ENCODE measurements at regions not wholly inside any gene's neighbourhood (a gene's known extent, or its start where the extent isn't known, plus 50 kb on each side); places are given as distances from the start of the nearest gene placed in this dataset.

- no peaks in the 10 kb centered on the region for H3K9me3 ChIP-seq (ENCODE audit: control insufficient read depth in 4 of 4, low read length in 3 of 4)
- H3K27ac ChIP-seq (ENCODE audit: low read depth in 1 of 2, low read length in 2 of 2): no peak overlapping the region
- TF ChIP-seq EGR1 (IDR thresholded peaks at IDR 0.05; ENCODE audit: low read depth in 2 of 2): no peak
- TF ChIP-seq JUND (IDR thresholded peaks at IDR 0.05): no peak
- TF ChIP-seq MAX (IDR thresholded peaks at IDR 0.05): no peak
- TF ChIP-seq RXRA (IDR thresholded peaks at IDR 0.05): no peak
- no peak for TF ChIP-seq REST (IDR thresholded peaks at IDR 0.05)
- no peak for TF ChIP-seq YY1 (IDR thresholded peaks at IDR 0.05)
- TF ChIP-seq FOXA2 (IDR thresholded peaks at IDR 0.05): no peak
- no peak for TF ChIP-seq FOXA1 (IDR thresholded peaks at IDR 0.05)
- H3K4me3 ChIP-seq (ENCODE audit: low read depth in 1 of 3, low read length in 3 of 3): no peak overlapping the region
- H3K9ac ChIP-seq (ENCODE audit: low read depth in 1 of 2, low read length in 2 of 2): no peak overlapping the region
- no peaks in the 10 kb centered on the region for H3K4me1 ChIP-seq (ENCODE audit: control insufficient read depth in 4 of 4, insufficient read depth in 4 of 4, low read length in 3 of 4)
- 82% methylated on average over 12 of the region's 12 CpGs for WGBS
- no peak for DNase-seq (ENCODE audit: low spot score)
- H3K36me3 ChIP-seq (ENCODE audit: control insufficient read depth in 4 of 4, insufficient read depth in 3 of 4, low read depth in 1 of 4, low read length in 3 of 4): no peaks in the 10 kb centered on the region
- peaks cover 0 to 1% (median 0%) of the 10 kb centered on the region in 4 donors for H3K27me3 ChIP-seq (ENCODE audit: control insufficient read depth in 4 of 4, insufficient read depth in 4 of 4, low read length in 3 of 4)
Measured at GRCh38 chr14:104475256-104475655, 104.3 kb upstream of the C14orf180 start.

GRCh38 chr14:104475802-104476201 is 103.8 kb upstream of the C14orf180 start:
- no peak for DNase-seq (ENCODE audit: low spot score)
- TF ChIP-seq NR2F2 (IDR thresholded peaks at IDR 0.05): no peak
- TF ChIP-seq MAX (IDR thresholded peaks at IDR 0.05): no peak
- no peak for TF ChIP-seq RAD21 (IDR thresholded peaks at IDR 0.05)
- TF ChIP-seq FOXA2 (IDR thresholded peaks at IDR 0.05): no peak
- no peak for TF ChIP-seq ZBTB33 (IDR thresholded peaks at IDR 0.05)
- TF ChIP-seq, protein P1, sequence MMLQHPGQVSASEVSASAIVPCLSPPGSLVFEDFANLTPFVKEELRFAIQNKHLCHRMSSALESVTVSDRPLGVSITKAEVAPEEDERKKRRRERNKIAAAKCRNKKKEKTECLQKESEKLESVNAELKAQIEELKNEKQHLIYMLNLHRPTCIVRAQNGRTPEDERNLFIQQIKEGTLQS (IDR thresholded peaks at IDR 0.05): no peak
- no peak for TF ChIP-seq CTCF (IDR thresholded peaks at IDR 0.05; ENCODE audit: low read depth, low read length, missing input control)
- TF ChIP-seq FOXA1 (IDR thresholded peaks at IDR 0.05): no peak
- TF ChIP-seq REST (IDR thresholded peaks at IDR 0.05): no peak
- no peak for TF ChIP-seq HNF4G (IDR thresholded peaks at IDR 0.05)
- no peak for TF ChIP-seq HNF4A (conservative IDR thresholded peaks at IDR 0.05)
- TF ChIP-seq JUND (IDR thresholded peaks at IDR 0.05): no peak
- TF ChIP-seq TAF1 (conservative IDR thresholded peaks at IDR 0.05): no peak
- no peak for TF ChIP-seq RXRA (IDR thresholded peaks at IDR 0.05)
- TF ChIP-seq EGR1 (IDR thresholded peaks at IDR 0.05; ENCODE audit: low read depth in 2 of 2): no peak
- no peak for TF ChIP-seq SP1 (IDR thresholded peaks at IDR 0.05)
- no peak for TF ChIP-seq GABPA (IDR thresholded peaks at IDR 0.05 in 1 of 2, conservative IDR thresholded peaks at IDR 0.05 in 1 of 2)
- no peak for TF ChIP-seq YY1 (IDR thresholded peaks at IDR 0.05)
- Histone ChIP-seq H3K9ac (ENCODE audit: low read depth in 1 of 2, low read length in 2 of 2) (no peak overlapping the region), H3K36me3 (ENCODE audit: control insufficient read depth in 4 of 4, insufficient read depth in 3 of 4, low read depth in 1 of 4, low read length in 3 of 4) (no peaks in the 10 kb centered on the region), H3K27ac (ENCODE audit: low read depth in 1 of 2, low read length in 2 of 2) (no peak overlapping the region), H3K4me3 (ENCODE audit: low read depth in 1 of 3, low read length in 3 of 3) (no peak overlapping the region), H3K27me3 (ENCODE audit: control insufficient read depth in 4 of 4, insufficient read depth in 4 of 4, low read length in 3 of 4) (peaks cover 0 to 2% (median 0%) of the 10 kb centered on the region in 4 donors), H3K4me1 (ENCODE audit: control insufficient read depth in 4 of 4, insufficient read depth in 4 of 4, low read length in 3 of 4) (no peaks in the 10 kb centered on the region), H3K9me3 (ENCODE audit: control insufficient read depth in 4 of 4, low read length in 3 of 4) (no peaks in the 10 kb centered on the region)
- WGBS: 82% methylated on average over 10 of the region's 10 CpGs
